ENCODE measurements at regions not wholly inside any gene's neighbourhood (a gene's known extent, or its start where the extent isn't known, plus 50 kb on each side); places are given as distances from the start of the nearest gene placed in this dataset.

DNA sequence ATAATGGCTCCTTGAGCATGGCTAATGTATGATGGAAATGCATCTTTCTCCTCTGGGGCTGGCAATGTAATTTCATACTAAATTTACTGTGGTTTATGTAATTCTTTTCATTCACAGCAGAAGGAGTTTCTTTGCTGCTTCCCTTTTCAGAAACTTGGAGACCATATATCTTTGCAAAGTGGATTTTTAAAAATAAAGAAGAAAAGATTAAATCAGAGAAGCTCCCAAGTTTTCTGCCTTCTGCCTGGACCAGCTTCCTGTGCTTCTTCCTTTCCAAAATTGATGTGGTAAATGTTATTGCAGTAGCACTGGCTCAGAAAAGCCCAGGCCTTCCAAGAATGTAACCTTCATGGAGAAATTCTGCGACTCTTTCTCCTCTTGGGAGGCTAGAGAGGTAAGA, 300.1 kb upstream of the NCAM1 start:
- 69 to 80% methylated on average over 1 of the region's 1 CpG for WGBS, 2 donors
- Histone ChIP-seq H3K4me3 (no peak overlapping the region), H3K27me3 (no peaks in the 10 kb centered on the region), H3K4me1 (peaks cover 0 to 7% (median 0%) of the 10 kb centered on the region in 3 donors), H3K36me3 (no peaks in the 10 kb centered on the region), H3K9me3 (no peaks in the 10 kb centered on the region), H3K27ac (no peak overlapping the region)
- no peak for TF ChIP-seq POLR2A (IDR thresholded peaks at IDR 0.05)
- DNase-seq: no peak
- intact Hi-C loops (cut with DNase I): no loop called here

DNA sequence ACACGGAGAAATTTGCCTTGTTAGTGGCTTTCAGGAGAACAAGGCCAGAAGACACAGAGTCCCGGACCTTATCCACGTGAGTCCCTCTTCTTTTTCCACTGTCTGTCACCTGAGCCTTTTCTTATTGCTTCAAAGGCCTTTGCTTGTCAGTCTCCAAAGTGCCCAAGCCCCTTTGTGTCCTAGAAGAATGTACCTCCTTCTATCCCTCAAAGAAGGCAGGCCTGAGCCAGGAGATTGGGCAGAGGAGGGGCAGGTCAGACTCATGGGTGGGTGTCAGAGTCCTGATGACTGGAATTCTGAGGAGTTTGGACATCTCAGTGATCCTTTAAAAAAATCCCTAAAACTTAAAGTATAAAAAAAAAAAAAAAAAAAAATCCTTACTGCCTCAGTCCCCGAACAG, 299.6 kb upstream of the NCAM1 start:
- 82 to 95% methylated on average over 4 of the region's 4 CpGs for whole genome bisulfite sequencing, 2 donors
- intact Hi-C loops (cut with DNase I): no loop called here
- H3K9me3 ChIP-seq: peaks cover 0 to 3% (median 0%) of the 10 kb centered on the region in 3 donors

DNA sequence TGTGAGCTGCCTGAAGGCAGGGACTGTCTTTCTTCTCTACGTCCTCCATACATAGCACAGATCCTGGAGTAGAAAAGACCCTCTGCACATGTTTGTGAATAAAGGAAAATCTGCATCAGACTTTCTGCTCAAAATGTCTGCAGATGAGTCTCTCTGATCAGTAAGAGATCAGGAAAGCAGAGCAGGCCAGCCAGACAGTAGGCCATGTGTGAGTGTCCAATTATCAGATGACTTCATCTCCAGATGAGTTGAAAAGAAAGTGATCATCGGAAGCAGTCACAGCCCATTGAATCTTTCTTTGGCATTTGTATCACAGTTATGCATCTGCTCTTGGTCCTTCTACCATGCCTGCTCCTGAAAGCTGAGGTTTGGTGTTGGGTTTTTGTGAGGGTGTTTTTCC, 298.7 kb upstream of the NCAM1 start:
- intact Hi-C loops (cut with DNase I): no loop called here
- WGBS, 2 donors: 91 to 95% methylated on average over 2 of the region's 2 CpGs
- Histone ChIP-seq H3K27ac (no peak overlapping the region), H3K4me3 (no peak overlapping the region), H3K4me1 (no peaks in the 10 kb centered on the region), H3K9me3 (peaks cover 0 to 3% (median 0%) of the 10 kb centered on the region in 3 donors), H3K36me3 (no peaks in the 10 kb centered on the region), H3K27me3 (no peaks in the 10 kb centered on the region)
- no peak for TF ChIP-seq POLR2A (IDR thresholded peaks at IDR 0.05)
- no peak for DNase-seq

More for the DNA sequence above, 299.6 kb upstream of the NCAM1 start:
- no peak for DNase-seq
- Histone ChIP-seq H3K27me3 (no peaks in the 10 kb centered on the region), H3K4me3 (no peak overlapping the region), H3K36me3 (no peaks in the 10 kb centered on the region), H3K4me1 (peaks cover 0 to 3% (median 0%) of the 10 kb centered on the region in 3 donors), H3K27ac (no peak overlapping the region)
- TF ChIP-seq POLR2A (IDR thresholded peaks at IDR 0.05): no peak
- TF ChIP-seq, protein P1, sequence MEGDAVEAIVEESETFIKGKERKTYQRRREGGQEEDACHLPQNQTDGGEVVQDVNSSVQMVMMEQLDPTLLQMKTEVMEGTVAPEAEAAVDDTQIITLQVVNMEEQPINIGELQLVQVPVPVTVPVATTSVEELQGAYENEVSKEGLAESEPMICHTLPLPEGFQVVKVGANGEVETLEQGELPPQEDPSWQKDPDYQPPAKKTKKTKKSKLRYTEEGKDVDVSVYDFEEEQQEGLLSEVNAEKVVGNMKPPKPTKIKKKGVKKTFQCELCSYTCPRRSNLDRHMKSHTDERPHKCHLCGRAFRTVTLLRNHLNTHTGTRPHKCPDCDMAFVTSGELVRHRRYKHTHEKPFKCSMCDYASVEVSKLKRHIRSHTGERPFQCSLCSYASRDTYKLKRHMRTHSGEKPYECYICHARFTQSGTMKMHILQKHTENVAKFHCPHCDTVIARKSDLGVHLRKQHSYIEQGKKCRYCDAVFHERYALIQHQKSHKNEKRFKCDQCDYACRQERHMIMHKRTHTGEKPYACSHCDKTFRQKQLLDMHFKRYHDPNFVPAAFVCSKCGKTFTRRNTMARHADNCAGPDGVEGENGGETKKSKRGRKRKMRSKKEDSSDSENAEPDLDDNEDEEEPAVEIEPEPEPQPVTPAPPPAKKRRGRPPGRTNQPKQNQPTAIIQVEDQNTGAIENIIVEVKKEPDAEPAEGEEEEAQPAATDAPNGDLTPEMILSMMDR (IDR thresholded peaks at IDR 0.05): no peak

DNA sequence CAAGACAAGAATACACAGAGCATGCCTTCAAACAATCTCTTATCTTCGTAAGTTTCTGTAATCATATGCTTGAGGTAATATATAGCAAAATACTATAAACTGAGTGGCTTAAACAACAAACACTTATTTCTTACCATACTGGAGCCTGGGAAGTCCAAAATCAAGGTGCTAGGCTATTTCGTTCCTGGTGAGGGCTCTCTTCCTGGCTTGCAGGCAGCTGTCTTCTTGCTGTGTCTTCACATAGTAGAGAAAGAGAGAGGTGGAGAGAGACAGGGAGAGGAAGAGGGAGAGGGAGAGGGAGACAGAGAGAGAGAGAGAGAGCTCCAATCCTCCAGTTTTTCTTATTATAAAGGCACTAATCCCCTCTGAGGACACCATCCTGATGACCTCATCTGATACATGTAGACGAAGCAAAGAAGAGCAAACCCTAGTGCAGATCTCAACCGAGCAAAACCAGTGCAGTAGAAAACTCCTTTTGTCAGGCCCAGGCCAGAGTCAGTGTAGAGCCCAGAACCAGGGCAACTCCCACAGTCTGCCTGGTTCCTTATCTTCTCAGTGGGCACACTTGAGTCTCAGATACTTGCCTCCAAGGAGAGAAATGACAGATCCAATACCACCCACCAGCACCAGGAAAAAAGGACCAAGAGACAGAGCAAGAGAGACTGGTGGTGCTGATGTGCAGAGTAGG, 297.1 kb upstream of the NCAM1 start:
- 72 to 80% methylated on average over 4 of the region's 4 CpGs for WGBS, 2 donors
- intact Hi-C loops (cut with DNase I): no loop called here
- H3K36me3 ChIP-seq: no peaks in the 10 kb centered on the region
- H3K4me3 ChIP-seq: no peak overlapping the region
- DNase-seq: no peak
- peaks cover 0 to 3% (median 0%) of the 10 kb centered on the region in 3 donors for H3K9me3 ChIP-seq
- no peaks in the 10 kb centered on the region for H3K27me3 ChIP-seq
- no peak overlapping the region for H3K27ac ChIP-seq
- no peaks in the 10 kb centered on the region for H3K4me1 ChIP-seq
- no peak for TF ChIP-seq POLR2A (IDR thresholded peaks at IDR 0.05)
- TF ChIP-seq, protein P1 (IDR thresholded peaks at IDR 0.05): no peak

DNA sequence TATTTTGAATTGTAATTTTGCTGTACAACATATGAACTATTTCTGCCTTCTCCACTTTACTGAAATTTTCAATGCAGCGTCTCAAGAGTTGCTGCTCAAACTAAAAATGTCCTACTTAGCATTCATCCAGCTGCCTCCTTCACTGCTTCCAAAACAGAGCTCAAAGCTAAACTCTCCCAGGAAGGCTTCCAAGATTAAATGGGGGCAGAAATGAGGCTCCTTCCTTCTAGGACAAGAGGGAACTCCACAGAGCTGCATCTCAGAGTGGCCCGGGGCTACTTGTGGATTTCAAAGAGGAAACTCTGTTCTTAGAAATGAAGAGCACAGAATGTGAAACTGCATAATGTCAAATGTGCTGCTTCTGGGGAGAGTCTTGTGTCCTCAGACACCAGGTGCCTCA, 295.9 kb upstream of the NCAM1 start:
- H3K4me1 ChIP-seq: no peaks in the 10 kb centered on the region
- peaks cover 0 to 3% (median 0%) of the 10 kb centered on the region in 3 donors for H3K9me3 ChIP-seq
- no peaks in the 10 kb centered on the region for H3K36me3 ChIP-seq
- intact Hi-C loops (cut with DNase I): no loop called here
- no peak for TF ChIP-seq POLR2A (IDR thresholded peaks at IDR 0.05)
- TF ChIP-seq, protein P1 (IDR thresholded peaks at IDR 0.05): no peak
- no peak overlapping the region for H3K4me3 ChIP-seq
- DNase-seq: no peak
- no peaks in the 10 kb centered on the region for H3K27me3 ChIP-seq
- 63 to 94% methylated on average over 2 of the region's 2 CpGs for WGBS, 2 donors
- no peak overlapping the region for H3K27ac ChIP-seq

DNA sequence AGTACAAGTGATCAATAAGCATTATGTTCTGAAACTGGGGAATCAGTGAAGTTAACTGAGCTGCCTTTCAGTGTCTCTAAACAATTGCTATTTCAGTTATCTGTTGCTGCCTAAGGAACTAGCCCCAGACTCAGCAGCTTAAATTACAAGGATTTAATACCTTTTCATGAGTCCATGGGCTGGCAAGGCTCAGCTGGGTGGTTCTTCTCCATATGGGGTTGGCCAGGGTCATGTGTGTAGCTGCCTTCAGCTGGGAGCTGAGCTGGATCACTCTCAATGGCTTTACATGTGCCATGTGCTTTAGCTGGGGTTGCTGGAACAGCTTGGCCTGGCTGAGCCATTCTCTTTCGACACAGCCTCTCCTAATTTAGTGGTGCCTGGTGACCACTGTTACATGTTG, 295.0 kb upstream of the NCAM1 start:
- H3K27ac ChIP-seq: no peak overlapping the region
- DNase-seq: no peak
- no peaks in the 10 kb centered on the region for H3K4me1 ChIP-seq
- H3K27me3 ChIP-seq: no peaks in the 10 kb centered on the region
- TF ChIP-seq, protein P1 (IDR thresholded peaks at IDR 0.05): no peak
- no peak for TF ChIP-seq POLR2A (IDR thresholded peaks at IDR 0.05)
- WGBS, 2 donors: 100% methylated on average over 1 of the region's 1 CpG; no CpG with 5 or more reads in 1 of the 2 donors
- H3K4me3 ChIP-seq: no peak overlapping the region
- peaks cover 0 to 3% (median 0%) of the 10 kb centered on the region in 3 donors for H3K9me3 ChIP-seq
- H3K36me3 ChIP-seq: no peaks in the 10 kb centered on the region
- intact Hi-C loops (cut with DNase I): no loop called here
